CD14-positive monocyte (primary cell): ENCODE measurements at regions not wholly inside any gene's neighbourhood (a gene's known extent, or its start where the extent isn't known, plus 50 kb on each side); places are given as distances from the start of the nearest gene placed in this dataset.

Source experiments
- DNase-seq, 3 donors: peaks; one replicate each; pipeline ENCODE4 v3.0.0-alpha.2; 2011 to 2022
- H2AFZ ChIP-seq: 2 replicates; pipeline ENCODE4 v1.6.0; 2012; ENCODE audit warnings: mild to moderate bottlenecking, low read depth, low read length, inconsistent platforms; ENCODE audit not compliant: insufficient read depth, poor library complexity, severe bottlenecking
- H3K27ac ChIP-seq, 2 donors: 1 replicate in 1 of 2; 2 replicates in 1 of 2; pipeline ENCODE4 v1.5.1; 2012 to 2013; ENCODE audit warnings: low read length in 2 of 2, control low read depth in 1 of 2, inconsistent platforms in 1 of 2, low read depth in 1 of 2, mild to moderate bottlenecking in 1 of 2
- H3K27me3 ChIP-seq, 2 donors: one replicate each; pipeline versions ENCODE4 v1.6.0 to v1.6.1; 2011 to 2013; ENCODE audit warnings: low read length in 2 of 2; ENCODE audit not compliant: control insufficient read depth in 2 of 2, insufficient read depth in 2 of 2
- H3K36me3 ChIP-seq, 2 donors: replicated peaks in 1 of 2; 1 replicate in 1 of 2; 2 replicates in 1 of 2; pipeline versions ENCODE4 v1.5.1 to v1.6.1; 2012 to 2013; ENCODE audit warnings: low read length in 2 of 2, control low read depth in 1 of 2, inconsistent platforms in 1 of 2, mild to moderate bottlenecking in 1 of 2; ENCODE audit not compliant: insufficient read depth in 2 of 2, control insufficient read depth in 1 of 2
- H3K4me1 ChIP-seq, 2 donors: 1 replicate in 1 of 2; 2 replicates in 1 of 2; pipeline versions ENCODE4 v1.5.1 to v1.6.1; 2012 to 2013; ENCODE audit warnings: low read length in 2 of 2, control low read depth in 1 of 2, inconsistent platforms in 1 of 2, mild to moderate bottlenecking in 1 of 2, moderate library complexity in 1 of 2; ENCODE audit not compliant: insufficient read depth in 2 of 2, control insufficient read depth in 1 of 2
- H3K4me2 ChIP-seq: replicated peaks from 2 replicates; pipeline ENCODE3; 2012; ENCODE audit warnings: low read length, moderate library complexity, mild to moderate bottlenecking; ENCODE audit not compliant: poor library complexity, severe bottlenecking; ENCODE audit errors: extremely low read depth
- H3K4me3 ChIP-seq, 3 experiments: fragments of 200-600 bp in 1 of 3; sonication (generic) in 1 of 3; replicated peaks in 1 of 3; 1 replicate in 2 of 3; 2 replicates in 1 of 3; pipeline ENCODE4 v1.5.1; 2011 to 2013; ENCODE audit warnings: low read length in 3 of 3, mild to moderate bottlenecking in 3 of 3, control low read depth in 2 of 3, low read depth in 2 of 3, inconsistent platforms in 1 of 3, moderate library complexity in 1 of 3
- H3K79me2 ChIP-seq: 2 replicates; pipeline ENCODE4 v1.6.0; 2012; ENCODE audit warnings: mild to moderate bottlenecking, control low read depth, inconsistent platforms, low read length, moderate library complexity; ENCODE audit not compliant: insufficient read depth
- H3K9ac ChIP-seq: 2 replicates; pipeline ENCODE4 v1.6.0; 2017; ENCODE audit warnings: low read length, mild to moderate bottlenecking; ENCODE audit not compliant: insufficient read depth, poor library complexity, severe bottlenecking
- H3K9me3 ChIP-seq, 2 donors: replicated peaks in 1 of 2; 1 replicate in 1 of 2; 2 replicates in 1 of 2; pipeline versions ENCODE4 v1.5.1 to v1.6.1; 2012 to 2013; ENCODE audit warnings: low read length in 2 of 2, control low read depth in 1 of 2; ENCODE audit not compliant: control insufficient read depth in 1 of 2, insufficient read depth in 1 of 2
- H4K20me1 ChIP-seq: 2 replicates; pipeline ENCODE4 v1.6.0; 2012; ENCODE audit warnings: mild to moderate bottlenecking, low read length, control low read depth, moderate library complexity; ENCODE audit not compliant: insufficient read depth
- H3K27ac Mint-ChIP-seq, 7 donors: one replicate each; pipeline ENCODE4 v1.8.0; 2020; ENCODE audit warnings: mild to moderate bottlenecking in 7 of 7, mixed read lengths in 7 of 7, moderate library complexity in 6 of 7, inconsistent platforms in 2 of 7
- H3K27me3 Mint-ChIP-seq, 3 donors: one replicate each; pipeline ENCODE4 v1.8.0; 2021 to 2022; ENCODE audit warnings: low read depth in 3 of 3, mild to moderate bottlenecking in 3 of 3, mixed read lengths in 3 of 3, moderate library complexity in 3 of 3, inconsistent platforms in 1 of 3
- H3K36me3 Mint-ChIP-seq, 2 donors: one replicate each; pipeline ENCODE4 v1.8.0; 2020; ENCODE audit warnings: mixed read lengths in 2 of 2, inconsistent platforms in 1 of 2, mild to moderate bottlenecking in 1 of 2
- H3K4me1 Mint-ChIP-seq: one replicate; pipeline ENCODE4 v1.8.0; 2020; ENCODE audit warnings: mild to moderate bottlenecking, mixed read lengths
- H3K4me3 Mint-ChIP-seq, 2 donors: one replicate each; pipeline ENCODE4 v1.8.0; 2020; ENCODE audit warnings: mild to moderate bottlenecking in 2 of 2, mixed read lengths in 2 of 2, moderate library complexity in 1 of 2
- H3K9me3 Mint-ChIP-seq, 7 donors: one replicate each; pipeline ENCODE4 v1.8.0; 2020 to 2022; ENCODE audit warnings: mixed read lengths in 7 of 7, mild to moderate bottlenecking in 6 of 7, moderate library complexity in 6 of 7, inconsistent platforms in 2 of 7
- WGBS: methylation state at CpG from one replicate; pipeline ENCODE4 v1.1.5; 2013; ENCODE audit warnings: missing lambda C conversion rate; ENCODE audit not compliant: insufficient coverage; 5-methylcytosine and 5-hydroxymethylcytosine counted together
- intact Hi-C, 2 donors: fragments of 100-400 bp; cut with micrococcal nuclease; formaldehyde crosslinking; loops; one replicate each; pipeline versions ENCODE4 v1.15.0 to v1.15.1; 2023
- TF ChIP-seq, protein P1 (sequence below): fragments of 200-600 bp; IDR thresholded peaks from one replicate; pipeline ENCODE4 v1.8.0; 2022; ENCODE audit warnings: antibody characterized with exemption, mild to moderate bottlenecking

DNA sequence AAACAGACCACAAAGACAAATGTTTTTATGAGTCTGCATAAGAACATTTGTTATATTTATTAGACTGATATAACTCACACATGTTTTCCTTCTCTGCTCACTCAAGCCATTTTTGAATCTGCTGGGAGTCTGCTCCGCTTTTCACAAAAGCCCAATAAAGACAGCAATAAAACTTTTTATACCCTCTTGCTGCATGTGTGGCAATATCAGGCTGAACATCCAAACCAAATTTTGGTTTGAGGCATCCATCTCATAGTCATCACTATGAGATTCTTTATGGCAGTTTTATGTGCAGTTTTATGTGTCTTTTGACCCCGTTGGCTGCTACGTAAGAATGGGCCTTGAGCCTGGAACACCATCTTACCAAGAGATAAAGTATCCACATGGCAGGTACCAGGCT lies 1276.8 kb upstream of the ADGRB3 start:
- H3K4me3 Mint-ChIP-seq, result no peak overlapping the region
- Histone ChIP-seq H3K27me3 (no peaks in the 10 kb centered on the region), H3K27ac (no peak overlapping the region), H3K9me3 (no peaks in the 10 kb centered on the region), H3K79me2 (no peaks in the 10 kb centered on the region), H3K4me1 (no peaks in the 10 kb centered on the region), H3K36me3 (no peaks in the 10 kb centered on the region), H3K4me3 (no peak overlapping the region), H4K20me1 (no peaks in the 10 kb centered on the region), H3K4me2 (no peak overlapping the region), H3K9ac (no peak overlapping the region), H2AFZ (no peak overlapping the region)
- intact Hi-C loops, result no loop called here
- DNase-seq, result no peak
- TF ChIP-seq, protein P1, sequence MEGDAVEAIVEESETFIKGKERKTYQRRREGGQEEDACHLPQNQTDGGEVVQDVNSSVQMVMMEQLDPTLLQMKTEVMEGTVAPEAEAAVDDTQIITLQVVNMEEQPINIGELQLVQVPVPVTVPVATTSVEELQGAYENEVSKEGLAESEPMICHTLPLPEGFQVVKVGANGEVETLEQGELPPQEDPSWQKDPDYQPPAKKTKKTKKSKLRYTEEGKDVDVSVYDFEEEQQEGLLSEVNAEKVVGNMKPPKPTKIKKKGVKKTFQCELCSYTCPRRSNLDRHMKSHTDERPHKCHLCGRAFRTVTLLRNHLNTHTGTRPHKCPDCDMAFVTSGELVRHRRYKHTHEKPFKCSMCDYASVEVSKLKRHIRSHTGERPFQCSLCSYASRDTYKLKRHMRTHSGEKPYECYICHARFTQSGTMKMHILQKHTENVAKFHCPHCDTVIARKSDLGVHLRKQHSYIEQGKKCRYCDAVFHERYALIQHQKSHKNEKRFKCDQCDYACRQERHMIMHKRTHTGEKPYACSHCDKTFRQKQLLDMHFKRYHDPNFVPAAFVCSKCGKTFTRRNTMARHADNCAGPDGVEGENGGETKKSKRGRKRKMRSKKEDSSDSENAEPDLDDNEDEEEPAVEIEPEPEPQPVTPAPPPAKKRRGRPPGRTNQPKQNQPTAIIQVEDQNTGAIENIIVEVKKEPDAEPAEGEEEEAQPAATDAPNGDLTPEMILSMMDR, result no peak
- WGBS, result 60% methylated on average over 1 of the region's 3 CpGs
- no peaks in the 10 kb centered on the region for H3K4me1 Mint-ChIP-seq
- no peaks in the 10 kb centered on the region for H3K27me3 Mint-ChIP-seq
- H3K36me3 Mint-ChIP-seq, result no peaks in the 10 kb centered on the region
- H3K9me3 Mint-ChIP-seq, result no peaks in the 10 kb centered on the region
- no peak overlapping the region for H3K27ac Mint-ChIP-seq

DNA sequence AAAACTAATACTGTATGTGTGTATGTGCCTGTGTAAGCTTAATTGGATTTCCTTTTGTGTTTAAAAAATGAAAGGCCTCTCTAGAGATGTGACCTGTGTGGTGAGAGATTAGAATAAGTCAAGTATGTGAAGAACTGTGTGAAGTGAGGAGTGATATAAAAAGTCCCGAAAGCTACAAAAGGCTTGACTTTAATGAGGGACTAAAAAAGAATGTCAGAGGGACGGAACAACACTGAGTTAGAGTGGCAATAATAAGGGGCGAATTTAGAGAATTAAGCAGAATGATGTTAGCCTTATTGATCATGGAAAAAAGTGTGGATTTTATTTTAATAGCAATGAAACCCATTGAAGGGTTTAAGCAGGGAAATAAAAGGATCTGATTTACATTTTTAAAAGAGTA lies 1281.2 kb upstream of the ADGRB3 start:
- no peaks in the 10 kb centered on the region for H3K4me1 Mint-ChIP-seq
- no peaks in the 10 kb centered on the region for H3K27me3 Mint-ChIP-seq
- no peak overlapping the region for H3K9ac ChIP-seq
- peaks cover 0 to under 1% of the 10 kb centered on the region in 2 donors for H3K9me3 ChIP-seq
- intact Hi-C loops, result no loop called here
- peaks cover 0 to 3% (median 0%) of the 10 kb centered on the region in 7 donors for H3K9me3 Mint-ChIP-seq
- H2AFZ ChIP-seq, result no peak overlapping the region
- H3K36me3 ChIP-seq, result no peaks in the 10 kb centered on the region
- H3K27ac Mint-ChIP-seq, result no peak overlapping the region
- no peak overlapping the region for H3K4me2 ChIP-seq
- no peaks in the 10 kb centered on the region for H3K4me1 ChIP-seq
- no peak for DNase-seq
- H3K36me3 Mint-ChIP-seq, result no peaks in the 10 kb centered on the region
- H3K4me3 ChIP-seq, result no peak overlapping the region
- no peaks in the 10 kb centered on the region for H4K20me1 ChIP-seq
- H3K4me3 Mint-ChIP-seq, result no peak overlapping the region
- H3K27ac ChIP-seq, result no peak overlapping the region
- H3K79me2 ChIP-seq, result no peaks in the 10 kb centered on the region
- 70% methylated on average over 3 of the region's 3 CpGs for WGBS
- H3K27me3 ChIP-seq, result no peaks in the 10 kb centered on the region
- TF ChIP-seq, protein P1, result no peak
